Hepatocyte (in vitro differentiated cells): ENCODE measurements at regions not wholly inside any gene's neighbourhood (a gene's known extent, or its start where the extent isn't known, plus 50 kb on each side); places are given as distances from the start of the nearest gene placed in this dataset.
A peak's percentile ranks its signal among the peaks of the same experiment; 100 is the strongest.
"Not testable (repeated sequence)": the region's sequence is repeated elsewhere in the genome, so short reads cannot be mapped to it uniquely, and the experiment has no call there.

Source experiments
- DNase-seq: peaks from one replicate; pipeline ENCODE4 v3.0.0-alpha.2; 2016; ENCODE audit warnings: low spot score
- H2AFZ ChIP-seq: fragments of 200-600 bp; sonication (generic); 2 replicates; pipeline ENCODE4 v1.6.0; 2016; ENCODE audit warnings: antibody characterized with exemption, mild to moderate bottlenecking
- H3K27ac ChIP-seq: fragments of 200-600 bp; sonication (generic); 2 replicates; pipeline ENCODE4 v1.5.1; 2016; ENCODE audit warnings: mild to moderate bottlenecking
- H3K27me3 ChIP-seq: fragments of 200-600 bp; sonication (generic); 2 replicates; pipeline ENCODE4 v1.6.1; 2016
- H3K36me3 ChIP-seq: fragments of 200-600 bp; sonication (generic); replicated peaks from 2 replicates; pipeline ENCODE4 v1.5.1; 2016; ENCODE audit warnings: low read depth; ENCODE audit not compliant: insufficient read depth
- H3K4me1 ChIP-seq: fragments of 200-600 bp; sonication (generic); 2 replicates; pipeline ENCODE4 v1.5.1; 2016; ENCODE audit warnings: mild to moderate bottlenecking, moderate library complexity; ENCODE audit not compliant: insufficient read depth
- H3K4me2 ChIP-seq: fragments of 200-600 bp; sonication (generic); 2 replicates; pipeline ENCODE4 v1.6.0; 2016
- H3K4me3 ChIP-seq: fragments of 200-600 bp; sonication (generic); 2 replicates; pipeline ENCODE4 v1.5.1; 2016; ENCODE audit warnings: mild to moderate bottlenecking
- H3K79me2 ChIP-seq: fragments of 200-600 bp; sonication (generic); 2 replicates; pipeline ENCODE4 v1.6.0; 2017; ENCODE audit warnings: mild to moderate bottlenecking
- H3K9me2 ChIP-seq: fragments of 200-600 bp; sonication (generic); replicated peaks from 2 replicates; pipeline ENCODE4 v1.6.0; 2017; ENCODE audit warnings: mild to moderate bottlenecking; ENCODE audit not compliant: insufficient read depth
- H3K9me3 ChIP-seq: fragments of 200-600 bp; sonication (generic); 2 replicates; pipeline ENCODE4 v1.5.1; 2016; ENCODE audit warnings: low read depth, mild to moderate bottlenecking
- H4K20me1 ChIP-seq: fragments of 200-600 bp; sonication (generic); 2 replicates; pipeline ENCODE4 v1.6.0; 2016; ENCODE audit warnings: mild to moderate bottlenecking; ENCODE audit not compliant: insufficient read depth, poor library complexity, severe bottlenecking
- CTCF ChIP-seq: fragments of 200-600 bp; sonication (generic); IDR thresholded peaks from 2 replicates; pipeline ENCODE4 v1.5.1; 2016; ENCODE audit warnings: antibody characterized with exemption, mild to moderate bottlenecking; ENCODE audit not compliant: poor library complexity
- EZH2 ChIP-seq: fragments of 200-600 bp; sonication (generic); IDR thresholded peaks from 2 replicates; pipeline ENCODE4 v1.6.1; 2016; ENCODE audit warnings: antibody characterized with exemption, mild to moderate bottlenecking, borderline replicate concordance
- EZH2phosphoT487 ChIP-seq: fragments of 200-600 bp; sonication (generic); IDR thresholded peaks from one replicate; pipeline ENCODE4 v1.6.1; 2018; ENCODE audit warnings: antibody characterized with exemption, mild to moderate bottlenecking, low read depth, moderate library complexity; ENCODE audit not compliant: unreplicated experiment, severe bottlenecking
- WGBS: methylation state at CpG from one replicate; pipeline ENCODE4 v1.1.6; 2016; ENCODE audit warnings: low lambda C conversion rate; ENCODE audit errors: missing lambda C conversion rate; 5-methylcytosine and 5-hydroxymethylcytosine counted together

- WGBS, result 75% methylated on average over 23 of the region's 23 CpGs
- H3K27ac ChIP-seq, result no peak overlapping the region
- H3K79me2 ChIP-seq, result no peaks in the 10 kb centered on the region
- TF ChIP-seq CTCF (peak; percentile 46), EZH2phosphoT487 (no peak)
- DNase-seq, result peak; percentile 42
- no peaks in the 10 kb centered on the region for H3K9me3 ChIP-seq
- no peaks in the 10 kb centered on the region for H3K4me1 ChIP-seq
- H3K4me2 ChIP-seq, result no peak overlapping the region
- H2AFZ ChIP-seq, result no peak overlapping the region
- no peaks in the 10 kb centered on the region for H3K27me3 ChIP-seq
- no peaks in the 10 kb centered on the region for H3K36me3 ChIP-seq
- H3K9me2 ChIP-seq, result no peaks in the 10 kb centered on the region
- H4K20me1 ChIP-seq, result no peaks in the 10 kb centered on the region
- H3K4me3 ChIP-seq, result no peak overlapping the region
Measured at GRCh38 chr6:115544765-115545671, 515.7 kb downstream of the FRK start.

GRCh38 chr6:115540077-115540869 is 520.4 kb downstream of the FRK start:
- no peaks in the 10 kb centered on the region for H3K9me2 ChIP-seq
- no peak overlapping the region for H3K4me3 ChIP-seq
- no peak for DNase-seq
- no peak overlapping the region for H2AFZ ChIP-seq
- H3K4me2 ChIP-seq, result no peak overlapping the region
- no peaks in the 10 kb centered on the region for H3K79me2 ChIP-seq
- 95% methylated on average over 1 of the region's 1 CpG for WGBS
- no peaks in the 10 kb centered on the region for H3K36me3 ChIP-seq
- H3K27me3 ChIP-seq, result no peaks in the 10 kb centered on the region
- H3K9me3 ChIP-seq, result no peaks in the 10 kb centered on the region
- H3K27ac ChIP-seq, result no peak overlapping the region
- TF ChIP-seq EZH2phosphoT487 (no peak), EZH2 (no peak), CTCF (no peak)
- no peaks in the 10 kb centered on the region for H3K4me1 ChIP-seq
- H4K20me1 ChIP-seq, result no peaks in the 10 kb centered on the region

GRCh38 chr6:115539531-115539930 is 521.2 kb downstream of the FRK start:
- Histone ChIP-seq H3K27me3 (no peaks in the 10 kb centered on the region), H4K20me1 (no peaks in the 10 kb centered on the region), H3K4me3 (no peak overlapping the region), H3K27ac (no peak overlapping the region), H2AFZ (no peak overlapping the region), H3K79me2 (no peaks in the 10 kb centered on the region), H3K4me2 (no peak overlapping the region), H3K9me2 (no peaks in the 10 kb centered on the region), H3K36me3 (no peaks in the 10 kb centered on the region), H3K9me3 (no peaks in the 10 kb centered on the region), H3K4me1 (no peaks in the 10 kb centered on the region)
- WGBS, result 91% methylated on average over 6 of the region's 6 CpGs
- no peak for DNase-seq
- no peak for TF ChIP-seq EZH2

GRCh38 chr6:115524821-115525220 is 535.9 kb downstream of the FRK start:
- Histone ChIP-seq H3K4me1 (no peaks in the 10 kb centered on the region), H2AFZ (no peak overlapping the region), H3K9me3 (no peaks in the 10 kb centered on the region), H3K4me3 (no peak overlapping the region), H3K9me2 (no peaks in the 10 kb centered on the region), H3K4me2 (no peak overlapping the region), H3K36me3 (no peaks in the 10 kb centered on the region), H4K20me1 (no peaks in the 10 kb centered on the region), H3K27ac (no peak overlapping the region), H3K79me2 (no peaks in the 10 kb centered on the region), H3K27me3 (no peaks in the 10 kb centered on the region)
- WGBS, result 45% methylated on average over 2 of the region's 2 CpGs
- no peak for TF ChIP-seq EZH2phosphoT487
- no peak for TF ChIP-seq EZH2
- no peak for TF ChIP-seq CTCF
- DNase-seq, result no peak

- H3K4me3 ChIP-seq, H3K79me2 ChIP-seq, H3K9me2 ChIP-seq, H3K4me2 ChIP-seq, H3K4me1 ChIP-seq, H3K27ac ChIP-seq, DNase-seq, H4K20me1 ChIP-seq, H3K36me3 ChIP-seq, H3K27me3 ChIP-seq, H2AFZ ChIP-seq, H3K9me3 ChIP-seq: not testable (repeated sequence)
- WGBS, result 72% methylated on average over 3 of the region's 3 CpGs
Measured at GRCh38 chr6:115521747-115522146, 538.9 kb downstream of the FRK start.
